HepG2 (cell line): ENCODE measurements at regions not wholly inside any gene's neighbourhood (a gene's known extent, or its start where the extent isn't known, plus 50 kb on each side); places are given as distances from the start of the nearest gene placed in this dataset.

Experiments
- ATAC-seq: fragments of 200-7000 bp; cut with Tn5 transposase; 3 replicates; pipeline ENCODE4 v1.9.1; 2020; ENCODE audit warnings: mild to moderate bottlenecking, moderate library complexity
- BruUV-seq: library from RNA; stranded (reverse); fragments of 400-500 nt; replicated peaks from 2 replicates; lab custom pipeline; 2021; lab: Mats Ljungman, UMichigan
- CTCF ChIA-PET: fragments of 300-600 bp; formaldehyde crosslinking; extraction: SDS; loops from one replicate; lab custom pipeline; 2021; ENCODE audit warnings: low total read pairs, inconsistent platforms, low intra/inter-chr PET ratio; lab: Yijun Ruan, JAX
- POLR2A ChIA-PET: fragments of 350-600 bp; sonication (Branson Sonifier 250); formaldehyde crosslinking; loops from one replicate; lab custom pipeline; 2020; ENCODE audit warnings: antibody characterized with exemption, inconsistent platforms; lab: Yijun Ruan, JAX
- DNase-seq: peaks from one replicate; pipeline ENCODE4 v3.0.0-alpha.2; 2015; ENCODE audit warnings: low spot score
- FAIRE-seq: peaks from 3 replicates; lab custom pipeline; 2011; peaks lifted over from hg19 to GRCh38; lab: Jason Lieb, UNC
- H2AFZ ChIP-seq: one replicate; pipeline ENCODE4 v1.6.1; 2011; ENCODE audit warnings: low read length, inconsistent platforms
- H3K27ac ChIP-seq: fragments of 300-600 bp; 3 replicates; pipeline ENCODE4 v1.8.0; 2011; ENCODE audit warnings: mixed run types, mild to moderate bottlenecking, mixed read lengths, low read length, inconsistent platforms; ENCODE audit not compliant: insufficient read depth; ENCODE audit errors: extremely low read length
- H3K27me3 ChIP-seq, 2 experiments: fragments of 200-600 bp in 1 of 2; 2 replicates in 1 of 2; 3 replicates in 1 of 2; pipeline versions ENCODE4 v1.6.0 to v1.8.0; 2011; ENCODE audit warnings: low read length in 2 of 2, mild to moderate bottlenecking in 2 of 2, moderate library complexity in 2 of 2, inconsistent platforms in 1 of 2; ENCODE audit not compliant: insufficient read depth in 2 of 2, control insufficient read depth in 1 of 2
- H3K36me3 ChIP-seq, 2 experiments: fragments of 200-600 bp in 1 of 2; replicated peaks in 1 of 2; 2 replicates in 1 of 2; 3 replicates in 1 of 2; pipeline versions ENCODE4 v1.5.1 to v1.8.0; 2011; ENCODE audit warnings: low read length in 2 of 2, inconsistent platforms in 1 of 2; ENCODE audit not compliant: insufficient read depth in 2 of 2, control insufficient read depth in 1 of 2
- H3K4me1 ChIP-seq: 2 replicates; pipeline ENCODE4 v1.5.1; 2012; ENCODE audit warnings: low read length, inconsistent platforms; ENCODE audit not compliant: insufficient read depth
- H3K4me2 ChIP-seq: 2 replicates; pipeline ENCODE4 v1.6.0; 2011; ENCODE audit warnings: low read depth, low read length, inconsistent platforms
- H3K4me3 ChIP-seq, 3 experiments: fragments of 200-600 bp in 1 of 3; sonication (generic), shearing (Covaris generic) in 1 of 3; replicated peaks in 1 of 3; 2 replicates each; pipeline ENCODE4 v1.5.1; 2011 to 2016; ENCODE audit warnings: low read length in 3 of 3, inconsistent platforms in 2 of 3, low read depth in 2 of 3, mild to moderate bottlenecking in 2 of 3, control low read depth in 1 of 3, mixed read lengths in 1 of 3; ENCODE audit not compliant: insufficient read depth in 1 of 3
- H3K79me2 ChIP-seq: one replicate; pipeline ENCODE4 v1.6.1; 2011; ENCODE audit warnings: low read length, inconsistent platforms; ENCODE audit not compliant: insufficient read depth
- H3K9ac ChIP-seq: 2 replicates; pipeline ENCODE4 v1.6.0; 2011; ENCODE audit warnings: mild to moderate bottlenecking, low read depth, low read length, inconsistent platforms; ENCODE audit not compliant: insufficient read depth
- H3K9me3 ChIP-seq: 2 replicates; pipeline ENCODE4 v1.5.1; 2012; ENCODE audit warnings: mild to moderate bottlenecking, low read length
- H4K20me1 ChIP-seq: 2 replicates; pipeline ENCODE4 v1.6.0; 2011; ENCODE audit warnings: inconsistent platforms, mild to moderate bottlenecking, low read length, moderate library complexity; ENCODE audit not compliant: insufficient read depth
- BORCS8-MEF2B ChIP-seq: sonication (generic); formaldehyde crosslinking; IDR thresholded peaks from 2 replicates; pipeline ENCODE4 v1.8.0; 2022; ENCODE audit warnings: mild to moderate bottlenecking, missing genetic modification reagents
- FOXO1 ChIP-seq: sonication (generic); formaldehyde crosslinking; IDR thresholded peaks from 2 replicates; pipeline ENCODE4 v1.4.0; 2020; ENCODE audit warnings: missing genetic modification reagents
- IKZF1 ChIP-seq: fragments of 450-650 bp; IDR thresholded peaks from 2 replicates; pipeline ENCODE4 v1.7.1; 2016
- ZKSCAN8 ChIP-seq: IDR thresholded peaks from 2 replicates; pipeline ENCODE4 v1.6.1; 2016; ENCODE audit warnings: borderline replicate concordance, missing genetic modification reagents, missing compliant biosample characterization
- ZNF34 ChIP-seq: sonication (generic); formaldehyde crosslinking; IDR thresholded peaks from 2 replicates; pipeline ENCODE4 v1.4.0; 2020; ENCODE audit warnings: mild to moderate bottlenecking, missing genetic modification reagents, borderline replicate concordance
- ZNF841 ChIP-seq: sonication (generic); formaldehyde crosslinking; IDR thresholded peaks from 2 replicates; pipeline ENCODE4 v1.8.1; 2023; ENCODE audit warnings: missing genetic modification reagents, borderline replicate concordance
- WGBS: methylation state at CpG from one replicate; pipeline ENCODE4 v1.1.6; 2017; ENCODE audit warnings: low lambda C conversion rate; 5-methylcytosine and 5-hydroxymethylcytosine counted together
- in situ Hi-C: cut with HindIII; loops from 2 replicates; pipeline ENCODE4 v1.10.0; 2017; ENCODE audit warnings: low pct_unique_long_range_greater_than_20kb; ENCODE audit not compliant: extremely low pct_ligation_motif_present
- intact Hi-C: fragments of 100-400 bp; cut with micrococcal nuclease; formaldehyde crosslinking; loops from one replicate; pipeline ENCODE4 v1.10.0; 2022; ENCODE audit not compliant: unreplicated experiment
- TF ChIP-seq, protein P1 (sequence below): sonication (generic); formaldehyde crosslinking; IDR thresholded peaks from 2 replicates; pipeline ENCODE4 v1.5.0; 2020; ENCODE audit warnings: mild to moderate bottlenecking, missing genetic modification reagents
- TF ChIP-seq, protein P2 (sequence below): sonication (generic); formaldehyde crosslinking; IDR thresholded peaks from 2 replicates; pipeline ENCODE4 v1.4.0; 2020; ENCODE audit warnings: missing genetic modification reagents, borderline replicate concordance
- TF ChIP-seq, protein P3 (sequence below): sonication (generic); formaldehyde crosslinking; conservative IDR thresholded peaks from 2 replicates; pipeline ENCODE4 v1.4.0; 2020; ENCODE audit warnings: missing genetic modification reagents
- TF ChIP-seq, protein P4 (sequence below): sonication (generic); formaldehyde crosslinking; IDR thresholded peaks from 2 replicates; pipeline ENCODE4 v1.4.0; 2020; ENCODE audit warnings: mild to moderate bottlenecking, low read depth, missing genetic modification reagents
- TF ChIP-seq, protein P5 (sequence below): sonication (generic); formaldehyde crosslinking; conservative IDR thresholded peaks from 2 replicates; pipeline ENCODE4 v1.8.0; 2022; ENCODE audit warnings: missing genetic modification reagents

DNA sequence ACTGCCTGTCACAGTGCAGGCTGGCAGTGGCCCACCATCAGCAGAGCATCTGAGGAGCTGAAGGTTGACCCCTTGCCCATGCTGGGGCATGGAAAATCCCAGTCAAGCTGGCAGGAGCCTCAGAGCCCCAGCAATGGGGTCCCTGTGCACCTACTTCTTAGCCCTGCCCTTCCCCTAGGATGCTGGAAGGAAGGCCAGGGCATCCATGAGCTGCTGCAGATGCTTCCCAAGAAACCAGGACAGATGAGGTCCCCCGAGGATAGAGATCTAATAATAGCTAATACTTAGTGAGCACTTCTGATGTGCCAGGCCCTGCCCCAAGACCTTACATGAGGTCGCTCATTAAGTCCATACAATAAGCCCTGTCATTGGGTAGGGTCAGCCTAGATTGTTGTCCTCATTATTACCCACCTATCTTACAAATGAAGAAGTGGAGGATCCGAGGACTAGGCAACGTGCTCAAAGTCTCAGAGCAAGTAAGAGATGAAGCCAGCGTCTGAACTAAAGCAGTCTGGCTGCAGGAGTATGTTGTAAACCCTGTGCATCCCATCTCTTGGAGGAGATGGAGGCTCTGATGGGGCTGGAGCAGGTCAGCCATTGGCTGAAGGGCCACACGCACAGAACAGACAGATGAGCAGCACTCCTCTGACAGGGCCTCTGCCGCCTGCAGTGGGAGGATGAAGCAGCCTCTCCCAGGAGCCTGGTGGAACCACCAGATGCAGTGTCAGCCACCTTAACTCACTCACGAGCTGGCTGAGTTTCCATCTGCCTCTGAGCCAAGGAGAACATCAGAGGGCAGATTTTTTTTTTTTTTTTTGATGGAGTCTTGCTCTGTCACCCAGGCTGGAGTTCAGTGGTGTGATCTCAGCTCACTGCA is 175.4 kb downstream of the WSCD1 start:
- Histone ChIP-seq H3K27ac (no peak overlapping the region), H2AFZ (no peak overlapping the region), H3K27me3 (peaks cover 0 to 13% of the 10 kb centered on the region in 2 experiments; a peak in 2 of 5 replicates), H3K79me2 (no peaks in the 10 kb centered on the region), H3K36me3 (no peaks in the 10 kb centered on the region), H3K9ac (no peak overlapping the region), H3K4me2 (no peak overlapping the region), H3K9me3 (no peaks in the 10 kb centered on the region), H3K4me3 (no peak overlapping the region), H4K20me1 (no peaks in the 10 kb centered on the region), H3K4me1 (no peaks in the 10 kb centered on the region)
- DNase-seq (no peak), ATAC-seq (no peak), FAIRE-seq (no peak)
- ChIA-PET POLR2A (no interaction called here), CTCF (no interaction called here)
- no TSS peak for BruUV-seq
- 2% methylated on average over 5 of the region's 8 CpGs for WGBS
- in situ Hi-C loops = no loop called here
- intact Hi-C loops = no loop called here
- TF ChIP-seq IKZF1 (no peak), ZNF34 (CRISPR knock-in tag) (no peak), BORCS8-MEF2B (CRISPR knock-in tag) (no peak), FOXO1 (CRISPR knock-in tag) (no peak), ZNF841 (CRISPR knock-in tag) (no peak), ZKSCAN8 (no peak)
- TF ChIP-seq, protein P1, sequence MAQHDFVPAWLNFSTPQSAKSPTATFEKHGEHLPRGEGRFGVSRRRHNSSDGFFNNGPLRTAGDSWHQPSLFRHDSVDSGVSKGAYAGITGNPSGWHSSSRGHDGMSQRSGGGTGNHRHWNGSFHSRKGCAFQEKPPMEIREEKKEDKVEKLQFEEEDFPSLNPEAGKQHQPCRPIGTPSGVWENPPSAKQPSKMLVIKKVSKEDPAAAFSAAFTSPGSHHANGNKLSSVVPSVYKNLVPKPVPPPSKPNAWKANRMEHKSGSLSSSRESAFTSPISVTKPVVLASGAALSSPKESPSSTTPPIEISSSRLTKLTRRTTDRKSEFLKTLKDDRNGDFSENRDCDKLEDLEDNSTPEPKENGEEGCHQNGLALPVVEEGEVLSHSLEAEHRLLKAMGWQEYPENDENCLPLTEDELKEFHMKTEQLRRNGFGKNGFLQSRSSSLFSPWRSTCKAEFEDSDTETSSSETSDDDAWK (CRISPR knock-in tag) = no peak
- TF ChIP-seq, protein P2, sequence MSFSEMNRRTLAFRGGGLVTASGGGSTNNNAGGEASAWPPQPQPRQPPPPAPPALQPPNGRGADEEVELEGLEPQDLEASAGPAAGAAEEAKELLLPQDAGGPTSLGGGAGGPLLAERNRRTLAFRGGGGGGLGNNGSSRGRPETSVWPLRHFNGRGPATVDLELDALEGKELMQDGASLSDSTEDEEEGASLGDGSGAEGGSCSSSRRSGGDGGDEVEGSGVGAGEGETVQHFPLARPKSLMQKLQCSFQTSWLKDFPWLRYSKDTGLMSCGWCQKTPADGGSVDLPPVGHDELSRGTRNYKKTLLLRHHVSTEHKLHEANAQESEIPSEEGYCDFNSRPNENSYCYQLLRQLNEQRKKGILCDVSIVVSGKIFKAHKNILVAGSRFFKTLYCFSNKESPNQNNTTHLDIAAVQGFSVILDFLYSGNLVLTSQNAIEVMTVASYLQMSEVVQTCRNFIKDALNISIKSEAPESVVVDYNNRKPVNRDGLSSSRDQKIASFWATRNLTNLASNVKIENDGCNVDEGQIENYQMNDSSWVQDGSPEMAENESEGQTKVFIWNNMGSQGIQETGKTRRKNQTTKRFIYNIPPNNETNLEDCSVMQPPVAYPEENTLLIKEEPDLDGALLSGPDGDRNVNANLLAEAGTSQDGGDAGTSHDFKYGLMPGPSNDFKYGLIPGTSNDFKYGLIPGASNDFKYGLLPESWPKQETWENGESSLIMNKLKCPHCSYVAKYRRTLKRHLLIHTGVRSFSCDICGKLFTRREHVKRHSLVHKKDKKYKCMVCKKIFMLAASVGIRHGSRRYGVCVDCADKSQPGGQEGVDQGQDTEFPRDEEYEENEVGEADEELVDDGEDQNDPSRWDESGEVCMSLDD (CRISPR knock-in tag) = no peak
- TF ChIP-seq, protein P3, sequence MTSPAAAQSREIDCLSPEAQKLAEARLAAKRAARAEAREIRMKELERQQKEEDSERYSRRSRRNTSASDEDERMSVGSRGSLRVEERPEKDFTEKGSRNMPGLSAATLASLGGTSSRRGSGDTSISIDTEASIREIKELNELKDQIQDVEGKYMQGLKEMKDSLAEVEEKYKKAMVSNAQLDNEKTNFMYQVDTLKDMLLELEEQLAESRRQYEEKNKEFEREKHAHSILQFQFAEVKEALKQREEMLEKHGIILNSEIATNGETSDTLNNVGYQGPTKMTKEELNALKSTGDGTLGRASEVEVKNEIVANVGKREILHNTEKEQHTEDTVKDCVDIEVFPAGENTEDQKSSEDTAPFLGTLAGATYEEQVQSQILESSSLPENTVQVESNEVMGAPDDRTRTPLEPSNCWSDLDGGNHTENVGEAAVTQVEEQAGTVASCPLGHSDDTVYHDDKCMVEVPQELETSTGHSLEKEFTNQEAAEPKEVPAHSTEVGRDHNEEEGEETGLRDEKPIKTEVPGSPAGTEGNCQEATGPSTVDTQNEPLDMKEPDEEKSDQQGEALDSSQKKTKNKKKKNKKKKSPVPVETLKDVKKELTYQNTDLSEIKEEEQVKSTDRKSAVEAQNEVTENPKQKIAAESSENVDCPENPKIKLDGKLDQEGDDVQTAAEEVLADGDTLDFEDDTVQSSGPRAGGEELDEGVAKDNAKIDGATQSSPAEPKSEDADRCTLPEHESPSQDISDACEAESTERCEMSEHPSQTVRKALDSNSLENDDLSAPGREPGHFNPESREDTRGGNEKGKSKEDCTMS (CRISPR knock-in tag) = no peak
- TF ChIP-seq, protein P4, sequence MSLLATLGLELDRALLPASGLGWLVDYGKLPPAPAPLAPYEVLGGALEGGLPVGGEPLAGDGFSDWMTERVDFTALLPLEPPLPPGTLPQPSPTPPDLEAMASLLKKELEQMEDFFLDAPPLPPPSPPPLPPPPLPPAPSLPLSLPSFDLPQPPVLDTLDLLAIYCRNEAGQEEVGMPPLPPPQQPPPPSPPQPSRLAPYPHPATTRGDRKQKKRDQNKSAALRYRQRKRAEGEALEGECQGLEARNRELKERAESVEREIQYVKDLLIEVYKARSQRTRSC (CRISPR knock-in tag) = no peak
- TF ChIP-seq, protein P5, sequence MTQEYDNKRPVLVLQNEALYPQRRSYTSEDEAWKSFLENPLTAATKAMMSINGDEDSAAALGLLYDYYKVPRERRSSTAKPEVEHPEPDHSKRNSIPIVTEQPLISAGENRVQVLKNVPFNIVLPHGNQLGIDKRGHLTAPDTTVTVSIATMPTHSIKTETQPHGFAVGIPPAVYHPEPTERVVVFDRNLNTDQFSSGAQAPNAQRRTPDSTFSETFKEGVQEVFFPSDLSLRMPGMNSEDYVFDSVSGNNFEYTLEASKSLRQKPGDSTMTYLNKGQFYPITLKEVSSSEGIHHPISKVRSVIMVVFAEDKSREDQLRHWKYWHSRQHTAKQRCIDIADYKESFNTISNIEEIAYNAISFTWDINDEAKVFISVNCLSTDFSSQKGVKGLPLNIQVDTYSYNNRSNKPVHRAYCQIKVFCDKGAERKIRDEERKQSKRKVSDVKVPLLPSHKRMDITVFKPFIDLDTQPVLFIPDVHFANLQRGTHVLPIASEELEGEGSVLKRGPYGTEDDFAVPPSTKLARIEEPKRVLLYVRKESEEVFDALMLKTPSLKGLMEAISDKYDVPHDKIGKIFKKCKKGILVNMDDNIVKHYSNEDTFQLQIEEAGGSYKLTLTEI (CRISPR knock-in tag) = no peak
